HG03045 (cell line): ENCODE measurements at regions not wholly inside any gene's neighbourhood (a gene's known extent, or its start where the extent isn't known, plus 50 kb on each side); places are given as distances from the start of the nearest gene placed in this dataset.

Experiments used
- ATAC-seq: cut with Tn5 transposase; IDR thresholded peaks from one replicate; pipeline ENCODE4 v1.9.1; 2021; ENCODE audit warnings: mild to moderate bottlenecking, moderate library complexity; ENCODE audit not compliant: unreplicated experiment

DNA sequence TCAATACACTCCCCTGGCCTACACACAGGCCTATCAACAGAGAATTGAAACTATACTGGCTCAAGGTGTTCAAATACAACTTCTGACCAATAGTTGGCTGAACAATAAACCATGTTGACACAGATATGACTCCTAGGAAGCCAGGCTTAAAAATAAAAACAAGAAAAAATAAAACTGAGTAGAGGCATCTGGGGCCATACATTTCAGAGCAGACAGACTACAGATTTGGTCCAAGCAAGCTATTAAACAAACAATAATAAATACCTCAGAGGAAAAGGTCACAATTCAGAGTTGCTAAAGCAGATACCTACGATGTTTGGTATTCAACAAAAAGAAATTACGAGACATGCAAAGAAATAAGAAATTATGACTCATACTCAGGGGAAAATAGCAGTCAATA is 132.8 kb upstream of the ACVR2A start:
- no peak for ATAC-seq

DNA sequence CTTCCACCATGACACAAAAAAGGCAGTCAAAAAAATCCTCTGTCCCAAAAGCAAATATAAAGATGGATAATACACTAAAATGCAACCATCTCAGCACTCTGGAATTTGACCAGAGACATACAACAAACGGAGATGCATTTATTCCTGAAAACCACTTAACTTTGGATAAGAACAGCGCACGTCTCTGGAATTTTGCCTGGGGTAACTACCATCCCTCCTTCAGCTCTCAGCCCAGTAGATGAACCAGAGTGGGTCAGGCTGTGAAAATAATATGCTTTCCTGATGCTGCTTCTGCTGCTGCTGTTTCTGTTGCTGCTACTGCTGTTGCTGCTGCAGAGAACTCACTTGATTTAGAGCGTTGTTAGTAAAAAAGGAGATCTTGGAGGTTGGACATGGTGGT is 133.8 kb upstream of the ACVR2A start:
- ATAC-seq = no peak

DNA sequence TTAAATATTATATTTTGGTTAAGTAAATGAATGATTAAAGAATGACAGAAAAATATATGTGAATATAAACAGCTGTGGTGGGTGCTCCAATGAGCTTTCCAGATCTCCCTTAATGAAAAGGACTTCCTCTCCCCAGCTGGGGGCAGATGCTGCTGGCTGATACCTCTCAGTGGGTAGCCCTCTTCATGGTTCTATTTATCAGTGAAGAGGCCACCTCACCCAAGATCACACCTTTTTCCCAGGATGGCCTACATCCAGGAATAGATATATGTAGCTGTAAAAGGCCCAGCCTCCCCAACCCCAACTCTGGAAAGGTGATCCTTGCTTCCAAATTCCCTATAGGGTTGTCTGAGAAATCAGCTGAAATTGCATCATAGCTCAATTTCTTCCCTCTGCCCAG is 135.2 kb upstream of the ACVR2A start:
- ATAC-seq = no peak

DNA sequence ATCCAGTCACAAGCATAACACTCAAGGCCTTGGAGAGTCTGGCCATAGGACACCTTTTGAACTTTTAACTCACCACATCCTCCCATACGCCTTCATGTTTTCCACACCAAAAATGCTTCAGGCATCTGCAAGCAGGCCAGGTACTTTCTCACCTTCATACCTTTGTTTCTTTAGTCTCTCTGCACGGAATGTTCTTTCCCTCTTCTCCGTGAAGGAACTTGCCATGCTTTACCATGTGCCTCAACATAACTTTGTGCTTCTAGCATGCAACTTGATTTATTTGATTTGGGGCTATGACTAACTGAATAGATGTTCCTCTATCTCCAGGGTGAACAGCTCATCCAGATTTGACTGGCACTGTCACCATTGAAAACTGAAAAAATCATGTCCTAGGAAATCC is 141.7 kb upstream of the ACVR2A start:
- ATAC-seq = no peak

DNA sequence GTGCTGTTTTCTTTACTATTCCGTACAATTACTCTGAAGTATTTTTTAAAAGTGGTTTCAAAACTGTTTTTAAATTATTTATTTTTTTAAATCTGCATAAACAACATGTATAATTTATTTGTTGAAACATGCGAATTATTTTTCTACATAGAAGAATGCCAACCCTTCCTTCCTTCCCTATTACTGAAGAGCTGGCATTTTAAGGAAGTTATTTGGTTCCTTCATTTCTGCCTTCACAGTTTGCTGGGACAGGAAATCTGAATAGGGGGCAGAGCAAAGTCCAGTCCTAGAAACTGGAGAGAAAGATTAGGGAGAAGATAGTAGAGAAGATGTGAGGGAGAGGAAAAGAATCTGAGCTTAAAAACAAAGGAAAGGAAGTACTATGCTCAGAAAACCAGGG is 146.7 kb upstream of the ACVR2A start:
- ATAC-seq = no peak

DNA sequence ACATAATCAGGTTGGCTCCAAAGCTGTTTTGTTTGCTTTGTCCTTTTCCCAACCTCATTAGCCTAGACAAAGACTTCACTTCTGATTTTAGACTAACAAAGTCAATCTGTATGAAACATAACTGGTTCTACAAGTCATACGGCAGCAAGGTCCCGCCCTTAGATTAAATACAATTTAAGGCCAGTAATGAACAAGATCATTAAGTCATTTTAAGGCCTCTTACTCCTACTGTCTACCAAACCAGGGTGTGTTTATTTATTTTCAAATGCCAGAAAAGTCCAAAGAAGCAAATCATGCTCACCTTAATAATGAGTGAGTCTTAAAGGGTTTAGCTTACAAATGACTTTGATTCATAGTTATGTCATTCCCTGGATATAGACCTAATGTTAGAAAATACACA is 148.4 kb upstream of the ACVR2A start:
- ATAC-seq = no peak

DNA sequence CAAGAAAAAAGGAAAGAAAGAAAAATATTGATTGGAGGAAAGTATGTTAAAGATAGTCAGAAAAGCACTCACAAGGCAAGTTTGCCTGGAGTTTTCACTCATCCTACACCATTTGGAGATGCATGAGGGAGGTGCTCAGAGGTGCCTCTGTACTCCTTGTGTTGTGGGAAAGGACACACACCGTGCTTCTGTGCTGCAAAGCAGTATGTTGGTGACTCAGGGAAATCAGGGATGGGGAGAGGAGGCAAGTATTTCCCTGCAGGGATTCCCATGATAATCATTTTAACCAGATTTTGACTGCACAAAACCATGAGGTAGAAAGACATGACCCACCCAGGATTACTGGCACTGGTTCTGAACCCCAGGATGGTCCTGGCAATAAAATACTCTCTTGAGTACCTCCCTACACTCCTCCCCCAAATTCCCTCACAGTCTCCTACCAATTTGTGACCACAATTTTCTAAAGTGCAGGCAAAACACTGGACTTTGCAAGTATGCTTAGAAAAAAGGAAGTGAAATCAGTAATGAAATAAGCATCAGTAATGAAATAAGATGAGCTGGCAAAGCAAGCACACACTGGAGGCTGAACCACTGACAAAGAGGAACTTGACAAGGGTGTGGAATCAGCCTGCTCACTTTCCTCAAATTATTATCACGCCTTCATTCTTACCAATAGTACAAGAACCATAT is 155.5 kb upstream of the ACVR2A start:
- ATAC-seq = peak; percentile 98

DNA sequence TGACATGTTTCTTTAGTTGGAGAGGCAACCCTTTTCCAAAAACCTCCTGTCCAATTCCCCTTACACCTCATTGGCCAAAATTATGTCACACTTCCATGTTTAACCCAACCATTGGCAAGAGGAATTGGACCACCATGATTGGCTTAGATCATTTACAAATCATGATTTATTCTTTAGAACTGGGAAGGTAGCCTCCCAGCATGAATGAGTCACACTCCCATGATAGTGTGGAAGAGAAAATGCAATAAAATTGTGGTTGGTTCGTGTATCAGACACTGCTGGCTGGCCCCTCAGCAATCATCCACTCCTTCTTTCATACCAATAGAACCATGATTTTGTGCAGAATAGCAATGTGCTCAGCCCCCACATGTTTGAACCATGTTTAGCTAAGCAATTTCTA is 156.6 kb upstream of the ACVR2A start:
- no peak for ATAC-seq

DNA sequence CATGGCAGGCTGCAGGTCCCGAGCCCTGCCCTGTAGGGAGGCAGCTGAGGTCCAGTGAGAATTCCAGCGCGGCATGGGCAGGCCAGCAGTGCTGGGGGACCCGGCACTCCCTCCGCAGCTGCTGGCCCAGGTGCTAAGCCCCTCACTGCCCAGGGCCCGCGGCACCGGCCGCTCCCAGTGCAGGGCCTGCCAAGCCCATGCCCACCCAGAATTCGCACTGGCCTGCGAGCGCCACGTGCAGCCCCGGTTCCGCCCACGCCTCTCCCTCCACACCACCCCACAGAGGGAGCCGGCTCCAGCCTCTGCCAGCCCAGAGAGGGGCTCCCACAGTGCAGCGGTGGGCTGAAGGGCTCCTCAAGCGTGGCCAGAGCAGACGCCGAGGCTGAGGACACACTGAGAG is 158.5 kb upstream of the ACVR2A start:
- ATAC-seq = no peak

DNA sequence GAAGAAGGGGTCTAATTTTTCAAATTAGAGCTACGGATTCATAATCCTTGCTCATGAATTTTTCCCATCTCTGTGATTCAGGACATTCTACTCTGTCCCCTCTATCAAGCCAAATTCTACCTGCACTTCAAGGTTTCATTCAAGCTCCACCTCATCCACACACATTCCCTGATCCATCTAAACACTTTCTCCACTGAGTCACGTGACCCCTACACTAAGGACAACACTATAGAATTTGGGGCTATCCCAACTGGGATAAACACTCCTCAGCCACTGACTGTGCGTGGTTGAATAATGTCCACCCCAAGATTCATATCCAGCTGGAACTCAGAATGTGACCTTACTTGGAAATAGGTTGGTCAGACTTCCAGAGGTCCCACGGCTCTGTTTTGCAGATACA is 159.9 kb upstream of the ACVR2A start:
- no peak for ATAC-seq

DNA sequence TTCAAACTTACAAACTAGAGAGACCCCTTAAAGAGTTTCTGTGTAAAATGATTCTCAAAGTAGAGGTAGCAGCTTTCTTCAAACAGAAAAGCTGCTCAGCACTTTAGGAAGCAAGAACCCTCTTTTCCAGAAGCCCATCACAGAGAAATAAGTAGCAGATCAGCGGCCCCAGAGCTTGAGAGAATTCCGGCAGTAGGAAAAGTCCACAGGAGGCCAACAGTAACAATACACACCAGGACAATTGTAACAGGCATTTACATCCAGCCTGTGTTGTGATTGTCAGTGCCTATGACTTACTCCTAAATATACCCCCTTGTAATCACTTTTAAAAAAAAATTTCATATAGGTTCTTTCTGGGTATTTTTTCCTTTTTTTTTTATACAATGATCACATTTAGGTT is 161.4 kb upstream of the ACVR2A start:
- ATAC-seq = no peak

DNA sequence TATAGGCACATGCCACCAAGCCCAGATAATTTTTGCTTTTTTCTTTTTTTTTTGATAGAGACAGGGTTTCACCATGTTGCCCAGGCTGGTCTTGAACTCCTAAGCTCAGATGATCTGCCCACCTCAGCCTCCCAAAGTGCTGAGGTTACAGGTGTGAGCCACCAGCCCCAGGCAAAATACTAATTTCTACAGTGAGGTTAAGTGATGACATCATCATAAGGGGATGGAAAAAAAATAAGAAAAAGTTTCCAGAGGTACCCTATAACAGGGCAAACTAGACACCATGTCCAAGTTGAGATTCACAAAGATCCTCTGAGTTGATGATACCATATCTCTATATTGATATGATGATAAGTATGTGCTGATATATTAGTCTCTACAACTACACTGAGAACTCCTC is 163.7 kb upstream of the ACVR2A start:
- no peak for ATAC-seq

DNA sequence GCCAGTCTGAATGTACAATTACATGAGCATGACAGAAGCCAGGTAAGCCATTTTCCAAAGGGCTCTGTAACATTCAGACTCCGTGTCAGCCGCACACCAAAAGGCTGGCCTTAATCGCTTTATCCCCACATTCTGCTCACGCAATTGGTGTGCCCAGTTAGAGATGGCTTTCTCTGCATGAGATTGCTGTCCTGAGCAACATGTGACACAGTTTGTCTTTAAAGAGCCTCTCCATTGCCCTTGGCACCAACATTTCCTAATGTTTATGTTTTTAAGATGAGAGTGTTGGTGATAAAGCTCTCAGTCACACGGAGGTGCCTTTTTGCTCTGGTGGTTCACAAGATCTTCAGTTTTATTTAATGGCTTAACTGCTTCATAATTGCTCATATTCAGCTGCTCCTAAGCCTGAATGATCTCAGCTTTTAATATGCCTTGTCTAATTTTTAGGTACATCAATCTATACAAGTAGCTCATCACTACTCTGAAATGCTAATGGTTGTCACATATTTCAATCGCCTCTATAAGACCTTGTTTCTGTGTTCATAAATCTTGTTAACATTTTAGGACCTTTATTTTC is 164.8 kb upstream of the ACVR2A start:
- ATAC-seq = no peak

DNA sequence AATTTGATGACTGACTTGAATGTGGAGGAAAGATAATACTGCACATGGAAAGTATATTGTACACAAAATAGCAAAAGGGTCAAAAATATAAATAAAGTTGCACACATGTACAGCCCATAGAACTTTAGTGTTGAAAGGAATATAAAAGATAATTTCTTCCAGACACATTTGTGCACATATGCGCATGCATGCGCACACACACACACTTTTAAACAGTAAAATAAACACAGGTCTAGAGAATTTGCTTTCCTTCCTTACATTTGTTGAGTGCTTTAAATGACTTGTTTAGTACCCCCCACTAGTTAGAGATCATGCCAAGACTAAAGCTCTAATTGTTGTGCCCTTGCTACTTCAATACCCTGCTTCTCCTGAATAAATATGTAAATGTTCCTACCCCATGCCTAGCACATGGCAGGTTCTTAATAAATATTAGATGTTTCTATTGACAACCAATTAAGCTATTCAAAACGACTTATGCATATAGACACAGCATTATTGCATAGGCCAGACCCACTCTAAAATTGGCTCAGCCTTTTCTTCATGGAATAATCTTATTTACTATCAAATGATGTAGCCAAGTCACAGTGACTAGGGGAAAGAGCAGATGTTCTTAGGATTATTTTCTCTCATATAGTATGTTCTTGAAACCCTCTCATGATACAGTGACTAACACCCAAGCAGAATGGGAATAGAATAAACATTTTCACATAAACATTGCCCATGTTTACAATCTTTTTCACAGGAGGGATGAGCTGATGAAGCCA is 165.5 kb upstream of the ACVR2A start:
- ATAC-seq = no peak

DNA sequence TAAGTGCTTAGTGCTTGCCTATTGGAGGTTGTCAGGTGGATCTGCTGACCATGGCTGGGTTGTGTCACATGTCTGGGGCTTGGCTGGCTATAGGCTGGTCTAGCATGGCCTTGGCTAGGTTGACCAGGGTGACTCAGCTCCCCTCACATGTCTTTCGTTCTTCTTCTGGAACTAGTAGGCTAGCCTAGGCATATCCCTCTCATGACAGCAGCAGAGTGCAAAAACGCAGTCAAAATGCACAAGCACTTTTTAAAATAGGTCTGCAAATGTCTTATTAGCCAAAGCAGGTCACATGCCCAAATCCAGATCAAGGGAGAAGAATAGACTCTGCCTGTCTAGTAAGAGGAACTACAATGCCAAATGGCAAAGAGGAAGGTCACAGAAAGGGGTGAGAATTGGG is 179.7 kb upstream of the ACVR2A start:
- ATAC-seq = no peak

DNA sequence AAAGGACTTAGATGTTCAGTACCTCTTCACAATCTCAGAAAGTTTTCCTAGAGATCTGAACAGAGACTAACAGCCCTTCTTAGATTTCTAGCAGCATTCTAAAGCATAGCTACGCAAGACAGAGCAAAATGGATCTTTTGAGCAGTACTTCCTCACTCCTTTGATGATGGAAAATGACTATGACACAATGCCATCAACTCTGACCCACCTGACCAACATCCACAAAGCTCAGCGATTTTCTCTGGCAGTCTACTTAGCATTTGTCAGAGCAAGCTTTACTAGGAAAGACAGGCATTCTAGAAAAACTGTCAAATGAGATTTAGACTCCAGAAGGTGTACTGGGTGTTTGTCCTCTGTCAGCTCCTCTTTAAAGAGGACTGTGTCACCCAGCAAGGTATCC is 180.9 kb upstream of the ACVR2A start:
- peak; percentile 37 for ATAC-seq

DNA sequence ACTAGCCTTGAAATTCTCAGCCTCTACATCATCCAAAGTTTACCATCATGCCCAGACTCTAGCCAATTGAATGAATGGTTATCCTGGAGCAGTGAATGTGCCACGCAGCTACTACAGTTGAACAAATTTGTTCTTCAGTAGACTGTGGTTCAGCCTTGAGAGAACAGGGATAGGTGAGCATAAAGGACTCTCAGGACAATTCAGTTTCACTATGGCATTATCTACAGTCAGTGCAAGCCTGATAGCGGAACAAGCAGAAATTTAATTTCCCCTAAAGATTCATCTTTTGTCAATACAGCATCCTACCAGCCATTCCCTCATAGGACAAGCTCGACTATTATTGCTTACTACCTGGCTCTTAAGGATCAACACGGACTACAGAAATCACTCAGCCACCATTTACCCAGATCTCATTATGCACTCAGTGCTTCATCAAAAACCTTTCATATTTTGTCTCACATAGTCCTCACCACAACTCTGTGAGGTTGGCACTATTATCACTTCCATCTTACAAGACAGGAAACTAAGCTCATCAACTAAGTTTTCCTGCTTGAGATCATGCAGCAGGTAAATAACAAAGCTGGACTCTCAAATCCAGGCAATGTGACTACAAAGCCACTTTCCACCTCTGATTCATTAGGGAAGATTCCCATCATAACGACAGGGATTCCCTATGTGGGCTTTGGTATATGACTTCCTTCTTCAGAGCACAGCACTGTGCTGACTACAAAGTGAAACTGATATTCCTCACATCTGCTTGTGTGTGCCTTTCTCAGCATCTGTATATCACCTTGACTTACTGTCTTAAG is 181.5 kb upstream of the ACVR2A start:
- peak; percentile 88 for ATAC-seq

DNA sequence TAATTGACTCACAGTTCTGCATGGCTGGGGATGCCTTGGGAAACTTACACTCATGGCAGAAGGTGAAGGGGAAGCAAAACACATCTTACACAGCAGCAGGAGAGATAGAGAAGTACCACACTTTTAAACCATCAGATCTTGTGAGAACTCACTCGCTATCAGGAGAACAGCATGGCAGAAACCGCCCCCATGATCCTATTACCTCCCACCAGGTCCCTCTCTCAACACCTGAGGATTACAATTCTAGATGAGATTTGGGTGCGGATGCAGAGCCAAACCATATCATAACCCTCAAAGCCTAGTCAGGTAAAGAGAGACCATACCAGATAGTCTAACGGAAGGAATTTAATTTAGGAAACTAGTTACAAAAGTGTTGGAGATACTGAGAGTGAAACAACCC is 182.6 kb upstream of the ACVR2A start:
- no peak for ATAC-seq

DNA sequence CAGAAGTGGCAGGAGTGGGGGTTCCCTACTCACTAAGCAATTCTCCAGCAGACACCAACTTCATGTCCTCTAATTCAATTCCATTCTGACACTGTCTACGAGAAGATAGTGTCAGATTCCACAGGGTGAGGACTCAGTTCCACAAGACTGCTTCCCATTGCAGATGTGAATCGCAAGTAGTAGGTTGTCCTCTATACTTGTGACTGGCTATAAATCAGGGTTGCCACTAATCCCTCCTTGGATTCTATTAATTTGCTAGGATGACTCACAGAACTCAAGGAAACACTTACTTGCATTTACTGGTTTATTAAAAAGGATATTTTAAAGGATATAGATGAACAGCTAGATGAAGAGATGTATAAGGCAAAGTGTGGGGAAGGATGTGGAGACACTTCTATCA is 184.1 kb upstream of the ACVR2A start:
- no peak for ATAC-seq

DNA sequence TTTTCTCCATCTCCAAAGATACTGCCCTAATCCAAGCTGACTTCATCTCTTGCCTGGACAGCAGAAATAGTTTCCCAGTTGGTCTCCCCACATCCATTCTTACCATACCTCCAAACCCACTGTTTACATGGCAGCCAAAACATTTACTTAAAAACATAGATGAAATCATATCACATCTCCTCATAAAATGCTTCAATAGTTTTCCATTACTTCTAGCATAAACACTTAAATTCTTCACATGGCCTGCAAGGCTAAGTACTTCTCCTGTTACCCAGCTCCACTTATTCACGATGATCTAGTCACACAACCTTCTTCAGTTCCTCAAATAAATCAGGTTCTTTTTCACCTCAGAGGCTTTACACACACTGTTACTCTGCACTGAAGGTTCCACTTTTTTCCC is 185.8 kb upstream of the ACVR2A start:
- no peak for ATAC-seq
